Subcutaneous abdominal adipose tissue (tissue), 5 donors: ENCODE measurements at regions not wholly inside any gene's neighbourhood (a gene's known extent, or its start where the extent isn't known, plus 50 kb on each side); places are given as distances from the start of the nearest gene placed in this dataset.
A peak's percentile ranks its signal among the peaks of the same experiment; 100 is the strongest.
"Not testable (repeated sequence)": the region's sequence is repeated elsewhere in the genome, so short reads cannot be mapped to it uniquely, and the experiment has no call there.

Experiments used
- H3K27ac ChIP-seq: one replicate; pipeline ENCODE4 v1.7.0; 2013; ENCODE audit warnings: low read depth, mild to moderate bottlenecking, inconsistent platforms, low read length, moderate library complexity
- H3K27me3 ChIP-seq, 5 donors: one replicate each; pipeline ENCODE4 v1.7.0; 2013; ENCODE audit warnings: low read length in 5 of 5, inconsistent platforms in 1 of 5; ENCODE audit not compliant: control insufficient read depth in 5 of 5, insufficient read depth in 4 of 5
- H3K36me3 ChIP-seq, 5 donors: one replicate each; pipeline ENCODE4 v1.7.0; 2013; ENCODE audit warnings: low read length in 5 of 5; ENCODE audit not compliant: control insufficient read depth in 5 of 5, insufficient read depth in 5 of 5
- H3K4me1 ChIP-seq, 5 donors: one replicate each; pipeline ENCODE4 v1.7.0; 2013; ENCODE audit warnings: low read length in 5 of 5, mild to moderate bottlenecking in 3 of 5, moderate library complexity in 1 of 5; ENCODE audit not compliant: control insufficient read depth in 5 of 5, insufficient read depth in 5 of 5
- H3K4me3 ChIP-seq, 5 donors: one replicate each; pipeline ENCODE4 v1.7.0; 2013; ENCODE audit warnings: low read length in 5 of 5, low read depth in 1 of 5
- H3K9ac ChIP-seq, 5 donors: one replicate each; pipeline ENCODE4 v1.7.0; 2013; ENCODE audit warnings: low read length in 5 of 5, mild to moderate bottlenecking in 4 of 5, moderate library complexity in 3 of 5
- H3K9me3 ChIP-seq, 5 donors: one replicate each; pipeline ENCODE4 v1.7.0; 2013; ENCODE audit warnings: low read length in 5 of 5; ENCODE audit not compliant: control insufficient read depth in 5 of 5
- donor health status: healthy.
- donor health status: healthy.
- donor health status: healthy.
- donor health status: healthy.
- donor health status: healthy.

- H3K4me1 ChIP-seq, H3K9me3 ChIP-seq, H3K36me3 ChIP-seq: not testable (repeated sequence)
These were observed 81.4 kb upstream of the PITRM1 start for GRCh38 chr10:3253974-3254373.

DNA sequence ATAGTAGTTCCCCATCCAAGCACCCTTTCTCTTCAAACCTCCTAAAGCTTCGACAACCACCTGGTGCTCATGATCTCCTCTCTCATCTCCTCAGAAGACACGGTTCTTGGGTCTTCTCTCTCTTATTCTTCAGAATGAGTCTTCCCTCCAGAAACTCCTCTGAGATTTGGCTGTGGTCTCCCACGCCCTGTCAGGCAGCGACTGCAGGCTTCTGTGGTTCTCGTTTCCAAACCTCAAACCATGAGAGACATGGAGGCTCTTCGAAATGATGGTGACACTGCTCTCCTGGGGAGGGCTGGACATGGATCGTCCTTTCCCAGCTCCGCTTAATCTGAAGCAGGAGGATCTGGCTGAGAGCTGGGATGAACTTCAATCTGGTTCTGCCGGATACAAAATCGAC, 78.6 kb upstream of the PITRM1 start:
- no peak overlapping the region for H3K4me3 ChIP-seq
- no peak overlapping the region for H3K27ac ChIP-seq
- no peaks in the 10 kb centered on the region for H3K9me3 ChIP-seq
- peaks cover 0 to 10% (median 7%) of the 10 kb centered on the region in 5 donors for H3K4me1 ChIP-seq
- H3K9ac ChIP-seq, result no peak overlapping the region
- no peaks in the 10 kb centered on the region for H3K36me3 ChIP-seq
- no peaks in the 10 kb centered on the region for H3K27me3 ChIP-seq

More at GRCh38 chr10:3253974-3254373, 81.4 kb upstream of the PITRM1 start:
- H3K27me3 ChIP-seq, H3K4me3 ChIP-seq, H3K9ac ChIP-seq, H3K27ac ChIP-seq: not testable (repeated sequence)

DNA sequence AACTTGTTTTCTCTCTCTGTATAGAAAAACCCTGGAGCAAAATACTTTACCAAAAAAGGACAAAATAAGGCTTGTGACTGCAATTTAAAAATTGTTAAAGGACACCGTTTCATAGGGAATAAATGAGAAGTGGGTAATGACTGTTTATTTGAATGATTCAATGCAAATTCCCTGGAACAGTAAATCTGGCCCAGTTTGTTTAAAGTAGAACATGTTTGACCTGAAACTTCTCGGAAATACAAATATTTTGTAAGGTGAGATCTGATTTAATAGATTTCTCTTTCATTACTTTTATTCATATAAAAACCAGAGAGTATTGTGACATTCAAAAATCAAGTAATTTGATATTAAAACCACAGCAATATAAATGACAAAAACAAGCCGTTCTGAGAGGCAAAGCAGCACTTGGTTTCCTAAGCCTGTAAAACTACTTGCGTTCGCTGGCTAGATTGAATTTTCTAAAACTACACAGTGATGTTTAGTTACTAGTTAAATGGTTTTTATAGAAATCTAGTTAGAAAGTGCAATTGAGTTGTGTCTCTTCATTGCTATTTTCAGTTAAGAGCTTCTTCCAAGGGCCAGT, 76.8 kb upstream of the PITRM1 start:
- H3K4me1 ChIP-seq, result peaks cover 0 to 10% (median 7%) of the 10 kb centered on the region in 5 donors
- H3K36me3 ChIP-seq, result no peaks in the 10 kb centered on the region
- H3K27me3 ChIP-seq, result no peaks in the 10 kb centered on the region
- no peak overlapping the region for H3K9ac ChIP-seq
- H3K9me3 ChIP-seq, result no peaks in the 10 kb centered on the region
- H3K27ac ChIP-seq, result no peak overlapping the region
- no peak overlapping the region for H3K4me3 ChIP-seq

- no peak overlapping the region for H3K9ac ChIP-seq
- peaks cover 0 to 10% (median 7%) of the 10 kb centered on the region in 5 donors for H3K4me1 ChIP-seq
- H3K9me3 ChIP-seq, result no peaks in the 10 kb centered on the region
- H3K27ac ChIP-seq, result peak overlapping the region; percentile 22
- H3K4me3 ChIP-seq, result no peak overlapping the region
- H3K36me3 ChIP-seq, result no peaks in the 10 kb centered on the region
- no peaks in the 10 kb centered on the region for H3K27me3 ChIP-seq
These were observed 76.1 kb upstream of the PITRM1 start for GRCh38 chr10:3248526-3249306.

GRCh38 chr10:3245395-3245794, 72.8 kb upstream of the PITRM1 start:
- no peak overlapping the region for H3K4me3 ChIP-seq
- no peak overlapping the region for H3K9ac ChIP-seq
- no peaks in the 10 kb centered on the region for H3K9me3 ChIP-seq
- H3K4me1 ChIP-seq, result peaks cover 0 to 10% (median 7%) of the 10 kb centered on the region in 5 donors
- no peaks in the 10 kb centered on the region for H3K36me3 ChIP-seq
- no peaks in the 10 kb centered on the region for H3K27me3 ChIP-seq
- H3K27ac ChIP-seq, result no peak overlapping the region

- H3K4me1 ChIP-seq, result peaks cover 0 to 10% (median 4%) of the 10 kb centered on the region in 5 donors
- H3K9ac ChIP-seq, result no peak overlapping the region
- no peaks in the 10 kb centered on the region for H3K36me3 ChIP-seq
- no peak overlapping the region for H3K4me3 ChIP-seq
- peaks cover 0 to 3% (median 0%) of the 10 kb centered on the region in 5 donors for H3K27me3 ChIP-seq
- no peak overlapping the region for H3K27ac ChIP-seq
- no peaks in the 10 kb centered on the region for H3K9me3 ChIP-seq
These were observed 69.5 kb upstream of the PITRM1 start for GRCh38 chr10:3241967-3242650.

DNA sequence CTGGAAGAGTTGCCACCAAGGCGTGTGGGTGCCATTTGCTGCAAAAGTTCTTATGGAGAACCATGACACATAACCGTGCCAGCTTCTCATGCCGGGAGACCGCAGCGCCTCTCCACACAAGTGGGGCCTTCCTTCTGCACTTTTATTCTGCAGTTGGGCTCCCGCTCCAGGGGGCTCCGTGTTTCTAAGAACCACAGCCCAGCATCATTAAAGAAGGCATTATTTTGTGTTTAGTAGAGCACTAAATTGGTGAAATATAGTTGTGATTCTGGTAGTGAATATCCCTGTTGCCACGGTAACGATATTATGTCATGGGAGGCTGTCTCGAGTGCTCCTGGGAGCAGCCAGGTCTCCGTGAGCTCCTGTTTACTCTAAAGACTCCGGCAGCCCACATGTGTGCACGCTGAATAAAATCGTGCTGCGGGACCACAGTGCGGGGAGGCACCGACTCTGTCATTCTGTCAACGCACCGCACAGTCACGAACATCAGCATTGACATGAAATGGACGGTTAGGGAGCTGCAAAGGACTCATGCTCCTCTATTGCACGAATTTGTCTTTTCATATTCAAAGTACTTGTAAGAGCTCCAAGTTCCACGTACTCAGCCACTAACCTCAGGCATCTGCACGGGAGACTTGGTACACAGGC, 68.8 kb upstream of the PITRM1 start:
- Histone ChIP-seq H3K27me3 (peaks cover 0 to 3% (median 0%) of the 10 kb centered on the region in 5 donors), H3K9ac (no peak overlapping the region), H3K4me1 (peaks cover 0 to 10% (median 4%) of the 10 kb centered on the region in 5 donors), H3K36me3 (no peaks in the 10 kb centered on the region), H3K4me3 (no peak overlapping the region), H3K27ac (no peak overlapping the region), H3K9me3 (no peaks in the 10 kb centered on the region)

GRCh38 chr10:3239920-3240894, 67.6 kb upstream of the PITRM1 start:
- no peaks in the 10 kb centered on the region for H3K9me3 ChIP-seq
- H3K9ac ChIP-seq, result peak overlapping the region in 2 of 5 donors; percentile 39 to 51
- H3K36me3 ChIP-seq, result no peaks in the 10 kb centered on the region
- peak overlapping the region in 3 of 5 donors; percentile 31 to 49 (median 36) for H3K4me3 ChIP-seq
- H3K27ac ChIP-seq, result peak overlapping the region; percentile 71
- H3K4me1 ChIP-seq, result peaks cover 0 to 10% (median 4%) of the 10 kb centered on the region in 5 donors
- H3K27me3 ChIP-seq, result peaks cover 0 to 3% (median 0%) of the 10 kb centered on the region in 5 donors
